ENCODE measurements at regions not wholly inside any gene's neighbourhood (a gene's known extent, or its start where the extent isn't known, plus 50 kb on each side); places are given as distances from the start of the nearest gene placed in this dataset.

DNA sequence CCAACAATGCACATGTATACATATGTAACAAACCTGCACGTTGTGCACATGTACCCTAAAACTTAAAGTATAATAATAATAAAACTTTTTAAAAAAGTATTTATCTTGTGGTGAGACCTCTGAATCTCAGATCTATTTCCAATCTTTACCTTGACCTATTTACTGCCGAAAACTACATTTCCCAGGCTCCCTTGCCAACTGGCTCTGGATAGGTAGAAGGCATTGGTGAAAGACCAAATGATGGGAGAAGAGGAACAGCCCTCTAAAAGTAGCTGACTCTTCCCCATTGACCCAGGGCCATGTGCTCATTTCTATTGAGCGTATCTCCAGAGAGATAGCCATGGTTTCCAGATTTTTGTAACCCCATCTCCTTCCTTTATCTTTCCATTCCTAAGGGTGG is 247.4 kb downstream of the GPAM start:
- DNase-seq = no peak

DNA sequence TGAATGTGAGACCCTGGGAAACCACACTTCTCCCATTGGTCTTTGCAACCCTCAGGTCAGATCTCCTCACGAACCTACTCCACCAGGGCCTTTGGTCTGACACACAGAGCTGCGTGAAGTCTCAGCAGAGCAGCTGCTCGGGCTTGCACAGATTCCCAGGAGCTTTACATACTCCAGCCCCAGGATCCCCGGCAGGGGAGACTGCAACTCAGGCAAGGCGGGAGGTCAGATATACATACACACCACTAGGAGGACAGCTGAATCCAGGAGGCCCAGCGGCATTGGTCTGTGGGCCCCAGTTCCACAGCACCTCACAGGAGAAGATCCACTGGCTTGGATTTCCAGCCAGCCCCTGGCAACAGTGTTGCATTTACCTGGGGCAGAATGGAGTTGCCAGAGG is 239.2 kb downstream of the GPAM start:
- DNase-seq = no peak

DNA sequence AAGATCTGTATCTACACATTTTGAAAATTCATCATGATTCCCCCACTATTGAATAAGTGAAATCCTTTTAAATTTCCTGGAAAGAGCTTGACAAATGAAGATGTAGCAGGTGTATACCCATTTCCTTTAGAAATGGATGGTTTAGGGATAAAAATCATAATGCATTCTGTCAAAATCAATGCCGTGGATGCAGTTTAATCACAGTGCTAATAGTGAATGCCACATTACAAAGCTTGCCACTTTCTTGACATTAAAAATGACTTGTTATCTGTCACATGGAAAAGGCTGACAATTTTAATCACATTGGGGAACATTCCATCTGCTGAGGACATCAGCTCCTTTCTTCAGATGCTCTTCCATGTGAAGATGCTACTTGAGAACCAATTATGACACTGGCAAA is 229.6 kb downstream of the GPAM start:
- DNase-seq = no peak

DNA sequence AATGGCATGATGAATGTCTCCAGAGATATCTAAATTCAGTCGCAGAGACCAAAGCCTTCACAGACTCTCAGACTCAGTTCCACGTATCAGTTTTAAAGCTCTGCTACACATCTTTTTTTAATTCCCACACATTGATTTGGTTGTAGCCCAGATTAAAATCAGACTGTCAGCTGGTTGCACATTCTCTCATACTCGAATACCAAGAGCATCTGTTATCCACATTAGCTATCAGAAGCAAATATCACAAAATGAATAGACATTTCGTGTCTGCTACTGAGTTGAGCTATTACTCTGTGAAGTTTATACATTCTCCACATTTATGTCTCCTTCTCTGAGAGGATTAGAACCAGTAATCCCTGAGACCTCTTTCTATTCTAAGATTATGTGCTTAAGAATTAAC is 229.2 kb downstream of the GPAM start:
- DNase-seq = no peak

DNA sequence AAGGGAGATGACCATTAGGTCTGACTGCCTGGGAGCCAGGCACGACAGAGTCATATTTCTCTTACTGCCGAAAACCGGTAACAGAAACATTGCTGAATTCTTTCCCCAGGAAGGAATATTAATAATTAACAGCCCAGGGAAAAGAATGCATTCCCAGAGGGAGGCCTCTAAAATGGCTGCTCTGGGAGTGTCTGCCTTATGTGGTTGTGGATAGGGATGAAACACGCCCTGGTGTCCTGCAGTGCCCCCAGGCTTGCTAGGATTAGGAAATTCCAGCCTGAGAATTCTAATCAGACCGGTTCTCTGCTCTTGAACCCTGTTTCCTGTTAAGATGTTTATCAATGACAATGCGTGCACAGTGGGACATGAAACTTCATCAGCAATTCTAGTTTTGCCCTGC is 226.7 kb downstream of the GPAM start:
- no peak for DNase-seq

DNA sequence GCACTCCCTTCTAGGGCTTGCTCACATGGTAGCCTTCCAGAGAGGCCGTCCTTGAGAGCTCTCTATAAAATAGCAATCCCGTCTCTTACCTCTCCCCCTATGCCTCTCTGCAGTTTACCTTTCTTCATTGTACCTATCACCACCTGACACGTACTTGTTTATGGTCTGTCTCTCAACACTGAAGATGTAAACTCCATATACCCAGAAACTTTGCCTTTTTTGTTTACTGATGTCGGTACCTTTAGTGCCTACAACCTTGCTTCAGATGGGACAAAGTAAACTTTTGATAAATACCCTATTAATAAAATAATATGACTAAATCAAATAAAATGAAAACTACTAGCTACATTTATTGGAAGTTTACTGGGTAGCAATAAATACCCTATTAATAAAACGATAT is 220.6 kb downstream of the GPAM start:
- no peak for DNase-seq

GRCh38 chr10:111967116-111967515 is 216.4 kb downstream of the GPAM start:
- DNase-seq = no peak

DNA sequence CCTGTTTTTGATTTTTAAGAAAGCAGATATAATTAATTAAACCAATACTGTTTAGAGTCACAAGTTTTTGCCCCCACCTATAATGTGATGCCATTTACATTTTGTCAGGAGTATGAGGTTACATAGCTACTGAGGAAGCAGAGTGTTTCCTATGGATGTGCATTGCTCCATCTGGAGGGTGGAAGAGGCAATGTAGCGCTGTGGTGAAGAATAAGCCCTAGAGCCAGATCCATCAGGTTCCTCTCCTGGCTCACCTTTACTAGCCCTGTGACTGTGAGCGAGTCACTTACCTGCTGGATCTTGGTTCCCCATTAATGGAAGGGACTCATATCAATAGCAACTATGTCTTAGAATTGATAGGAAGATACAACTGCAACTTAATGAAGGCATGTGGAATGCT is 216.0 kb downstream of the GPAM start:
- DNase-seq = no peak

DNA sequence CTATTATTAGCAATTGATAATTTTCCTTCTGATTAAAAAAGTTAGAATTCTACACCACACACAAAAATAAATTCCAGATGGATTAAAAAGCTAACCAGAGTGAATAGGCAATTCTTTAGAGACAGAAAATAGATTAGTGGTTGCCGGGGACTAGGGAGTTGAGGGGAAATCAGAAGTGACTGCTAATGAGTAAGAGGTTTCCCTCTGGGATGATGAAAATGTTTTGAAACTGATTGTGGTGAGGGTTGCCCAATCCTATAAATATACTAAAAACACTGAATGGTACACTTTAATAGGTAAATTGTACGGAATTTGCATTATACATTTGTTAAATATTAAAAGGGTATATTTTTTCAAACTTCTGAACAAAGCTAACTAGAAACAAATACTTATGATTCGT is 214.9 kb downstream of the GPAM start:
- DNase-seq = no peak

DNA sequence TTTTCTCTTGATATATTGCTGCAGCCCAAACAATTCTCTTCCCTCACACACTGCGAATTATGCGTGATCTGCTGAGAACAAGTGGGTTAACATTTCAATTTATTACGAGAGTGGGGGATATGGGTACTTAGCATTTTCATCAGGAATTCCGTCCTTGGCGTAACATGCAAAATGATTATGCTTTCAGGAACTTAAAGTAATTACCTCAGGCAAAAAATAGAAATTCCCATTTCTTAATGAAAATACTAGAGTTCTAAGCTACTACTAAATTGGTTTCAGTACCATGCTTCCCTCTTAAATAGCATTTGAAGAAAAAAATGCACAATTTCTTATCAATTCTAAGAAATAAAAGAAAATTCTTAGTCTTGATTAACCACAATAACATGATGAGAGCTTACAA is 213.5 kb downstream of the GPAM start:
- no peak for DNase-seq

DNA sequence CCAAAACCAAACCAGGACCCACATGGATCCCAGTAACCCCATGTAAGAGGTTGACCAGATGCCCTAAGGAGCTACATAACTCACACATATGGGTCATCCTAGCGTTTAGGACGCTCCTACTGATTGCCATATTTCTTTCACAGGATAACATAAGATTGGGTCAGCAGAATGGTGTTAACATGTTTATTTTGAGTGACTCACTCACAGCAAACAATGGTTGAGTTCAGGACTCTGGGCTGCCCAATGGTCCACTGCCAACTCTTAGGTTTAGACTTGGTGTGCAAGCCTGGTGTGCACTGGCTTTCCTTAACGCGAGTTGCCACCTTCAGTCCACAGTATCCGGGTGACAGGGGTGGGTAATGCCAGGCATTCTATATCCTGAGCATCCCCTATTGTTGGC is 211.5 kb downstream of the GPAM start:
- no peak for DNase-seq

DNA sequence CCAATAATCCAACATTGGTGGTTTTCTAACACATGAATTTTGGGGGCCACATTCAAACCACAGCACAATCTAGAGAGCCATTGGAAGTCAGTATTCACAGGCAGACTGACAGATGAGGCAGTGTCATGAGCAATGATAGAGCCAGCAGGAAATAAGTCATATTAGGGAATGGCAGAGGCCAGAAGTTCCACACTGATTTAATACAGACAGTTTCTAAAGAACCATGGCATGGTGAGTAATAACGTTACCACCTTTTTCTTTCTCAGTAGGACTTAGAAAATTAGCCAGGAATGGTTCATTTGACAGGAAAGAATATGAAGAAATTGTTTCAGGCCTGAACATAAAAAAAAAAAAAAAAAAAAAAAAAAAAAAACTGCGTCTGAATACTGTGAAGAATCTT is 210.3 kb downstream of the GPAM start:
- DNase-seq = no peak

DNA sequence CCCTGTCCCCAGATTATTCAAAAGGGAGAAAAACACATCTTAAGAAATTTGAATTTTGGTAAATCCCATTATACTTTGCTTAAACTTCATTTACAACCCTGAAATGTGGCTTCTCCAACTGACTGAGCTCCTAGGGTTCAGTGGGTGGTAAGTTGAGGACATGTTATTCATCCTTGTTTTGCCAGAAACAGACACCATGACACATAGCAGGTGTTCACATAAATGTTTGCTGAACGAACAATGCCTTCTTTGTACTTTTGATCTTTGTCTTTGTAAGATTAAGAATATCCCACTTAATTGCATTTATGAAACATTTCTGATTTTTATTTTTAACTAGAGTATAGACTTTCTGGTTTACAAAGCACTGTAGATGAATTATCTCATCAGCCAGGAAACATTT is 209.7 kb downstream of the GPAM start:
- DNase-seq = no peak

GRCh38 chr10:111974325-111974724 is 209.2 kb downstream of the GPAM start:
- DNase-seq = no peak

- no peak for DNase-seq
These were observed 207.0 kb downstream of the GPAM start for GRCh38 chr10:111976557-111976956.

- DNase-seq = no peak
These were observed 199.5 kb downstream of the GPAM start for GRCh38 chr10:111984057-111984456.

GRCh38 chr10:111986079-111986478 is 197.5 kb downstream of the GPAM start:
- DNase-seq = no peak

DNA sequence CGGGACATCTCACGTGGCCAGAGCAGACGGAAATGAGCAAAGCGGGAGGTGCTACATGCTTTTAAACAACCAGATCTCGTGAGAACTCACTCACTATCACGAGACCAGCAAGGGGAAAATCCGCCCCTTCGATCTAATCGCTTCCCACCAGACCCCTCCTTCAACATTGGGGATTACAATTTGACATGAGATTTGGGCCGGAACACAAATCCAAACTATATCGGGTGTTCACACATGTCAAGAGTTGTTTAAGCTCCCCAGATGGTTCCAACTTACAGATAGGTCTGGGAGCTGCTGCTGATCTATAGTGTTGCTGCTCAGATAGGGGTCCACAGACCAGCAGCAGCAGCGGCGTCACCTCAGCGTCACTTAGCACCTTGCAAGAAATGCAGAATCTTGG is 194.9 kb downstream of the GPAM start:
- no peak for DNase-seq

DNA sequence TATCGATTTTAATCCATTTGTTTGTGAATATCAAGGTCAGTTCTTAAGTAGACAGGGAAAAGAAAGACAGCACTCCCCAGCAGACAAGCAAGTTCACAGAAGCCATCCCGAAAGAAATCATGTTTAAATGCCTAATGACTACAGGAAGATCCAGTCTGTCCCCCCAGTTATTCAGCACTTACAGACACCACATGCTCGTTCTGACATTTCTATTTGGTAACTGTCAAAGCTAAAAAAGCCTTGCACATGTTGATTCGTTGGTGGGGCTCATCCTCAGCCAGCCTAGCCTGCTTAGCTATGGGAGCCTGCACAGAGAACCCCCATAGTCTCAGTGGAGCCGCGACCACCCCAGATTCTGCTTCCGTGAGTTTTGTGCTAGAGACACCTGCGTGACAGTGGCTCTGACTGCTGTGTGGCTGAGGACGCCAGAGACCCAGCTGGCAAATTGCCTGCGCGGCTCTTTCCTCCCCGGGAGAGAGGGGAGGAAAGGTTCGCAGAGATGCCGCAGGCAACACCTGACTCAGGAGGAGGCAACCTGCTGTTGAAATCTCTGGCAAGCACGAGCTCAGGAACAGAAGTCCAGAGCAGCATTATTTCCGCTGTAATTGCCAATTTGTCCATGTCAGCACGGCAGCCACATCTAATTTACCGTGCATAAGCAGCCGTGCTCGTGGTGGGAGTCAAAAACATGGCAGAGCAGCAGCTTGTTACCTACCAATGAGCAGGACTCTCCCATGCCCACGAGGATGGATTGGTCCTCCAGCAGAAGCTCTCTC is 194.2 kb downstream of the GPAM start:
- no peak for DNase-seq

DNA sequence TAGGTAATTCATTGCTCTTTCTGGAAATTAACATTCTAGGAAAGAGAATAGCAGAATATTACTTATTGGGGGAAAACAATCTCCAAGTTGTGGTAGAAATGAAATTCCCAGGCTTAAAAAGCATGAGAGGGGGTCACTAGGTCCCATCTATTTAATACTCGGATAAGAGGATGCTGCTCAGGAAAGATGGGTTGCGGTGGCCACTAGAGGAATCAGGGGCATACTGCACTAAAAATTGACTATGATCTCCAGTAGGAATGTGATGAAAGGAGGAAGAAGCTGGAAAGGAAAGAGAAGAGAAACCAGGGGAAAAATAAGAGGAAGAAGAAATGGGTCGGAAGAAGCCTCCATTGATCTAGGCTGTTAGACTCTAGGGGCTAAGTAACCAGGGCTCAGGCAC is 192.8 kb downstream of the GPAM start:
- DNase-seq = no peak

DNA sequence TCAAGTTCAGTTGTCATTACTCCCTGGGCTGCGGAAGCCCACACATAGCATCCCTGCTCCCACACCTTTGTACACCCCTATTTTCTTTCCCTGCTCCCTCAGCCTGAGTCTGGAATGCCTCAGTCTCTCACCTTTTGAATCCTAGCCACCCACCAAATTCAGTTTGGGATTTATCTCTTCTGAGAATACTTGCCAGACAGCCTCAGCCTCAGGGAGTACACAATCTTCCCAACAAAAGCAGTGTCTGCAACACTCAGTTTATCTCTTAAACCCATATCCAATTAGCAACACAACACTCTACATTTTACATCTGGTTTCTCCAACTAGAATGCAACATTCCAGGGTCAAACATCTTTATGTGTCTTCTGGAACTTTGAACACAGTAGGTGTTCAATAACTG is 190.2 kb downstream of the GPAM start:
- DNase-seq = no peak

GRCh38 chr10:111993872-111994426 is 189.6 kb downstream of the GPAM start:
- no peak for DNase-seq

- DNase-seq = no peak
These were observed 187.5 kb downstream of the GPAM start for GRCh38 chr10:111996103-111996502.

- DNase-seq = no peak
These were observed 184.8 kb downstream of the GPAM start for GRCh38 chr10:111998728-111999127.
